GM18909 (cell line): ENCODE measurements at regions not wholly inside any gene's neighbourhood (a gene's known extent, or its start where the extent isn't known, plus 50 kb on each side); places are given as distances from the start of the nearest gene placed in this dataset.

ENCODE experiments used
- ATAC-seq: cut with Tn5 transposase; IDR thresholded peaks from one replicate; pipeline ENCODE4 v1.9.1; 2021; ENCODE audit warnings: mild to moderate bottlenecking; ENCODE audit not compliant: unreplicated experiment, poor library complexity

- ATAC-seq: no peak
These were observed 56.3 kb upstream of the TMEM18 start for GRCh38 chr2:733495-733894.

- no peak for ATAC-seq
These were observed 55.8 kb upstream of the TMEM18 start for GRCh38 chr2:733001-733400.

GRCh38 chr2:731711-732110, 54.5 kb upstream of the TMEM18 start:
- ATAC-seq: no peak

- ATAC-seq: no peak
These were observed 52.2 kb upstream of the TMEM18 start for GRCh38 chr2:729376-729861.

GRCh38 chr2:728165-728564, 51.0 kb upstream of the TMEM18 start:
- no peak for ATAC-seq

GRCh38 chr2:727071-727470, 49.9 kb upstream of the TMEM18 start:
- ATAC-seq: peak; percentile 82
